ENCODE measurements at regions not wholly inside any gene's neighbourhood (a gene's known extent, or its start where the extent isn't known, plus 50 kb on each side); places are given as distances from the start of the nearest gene placed in this dataset.

GRCh38 chr17:70230850-70231640, 61.7 kb downstream of the KCNJ2 start:
- TF ChIP-seq, protein P1, sequence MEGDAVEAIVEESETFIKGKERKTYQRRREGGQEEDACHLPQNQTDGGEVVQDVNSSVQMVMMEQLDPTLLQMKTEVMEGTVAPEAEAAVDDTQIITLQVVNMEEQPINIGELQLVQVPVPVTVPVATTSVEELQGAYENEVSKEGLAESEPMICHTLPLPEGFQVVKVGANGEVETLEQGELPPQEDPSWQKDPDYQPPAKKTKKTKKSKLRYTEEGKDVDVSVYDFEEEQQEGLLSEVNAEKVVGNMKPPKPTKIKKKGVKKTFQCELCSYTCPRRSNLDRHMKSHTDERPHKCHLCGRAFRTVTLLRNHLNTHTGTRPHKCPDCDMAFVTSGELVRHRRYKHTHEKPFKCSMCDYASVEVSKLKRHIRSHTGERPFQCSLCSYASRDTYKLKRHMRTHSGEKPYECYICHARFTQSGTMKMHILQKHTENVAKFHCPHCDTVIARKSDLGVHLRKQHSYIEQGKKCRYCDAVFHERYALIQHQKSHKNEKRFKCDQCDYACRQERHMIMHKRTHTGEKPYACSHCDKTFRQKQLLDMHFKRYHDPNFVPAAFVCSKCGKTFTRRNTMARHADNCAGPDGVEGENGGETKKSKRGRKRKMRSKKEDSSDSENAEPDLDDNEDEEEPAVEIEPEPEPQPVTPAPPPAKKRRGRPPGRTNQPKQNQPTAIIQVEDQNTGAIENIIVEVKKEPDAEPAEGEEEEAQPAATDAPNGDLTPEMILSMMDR (IDR thresholded peaks at IDR 0.05): no peak
- TF ChIP-seq POLR2A (IDR thresholded peaks at IDR 0.05) (no peak), EP300 (IDR thresholded peaks at IDR 0.05) (no peak)

All from ovary (tissue), 3 donors.